Fibroblast of skin of back (primary cell): ENCODE measurements at regions not wholly inside any gene's neighbourhood (a gene's known extent, or its start where the extent isn't known, plus 50 kb on each side); places are given as distances from the start of the nearest gene placed in this dataset.

Experiments used
- DNase-seq: peaks from one replicate; pipeline ENCODE4 v3.0.0-alpha.2; 2013

GRCh38 chr5:153030755-153031725 lies 459.4 kb upstream of the GRIA1 start:
- DNase-seq: no peak

GRCh38 chr5:153039501-153039900 lies 451.0 kb upstream of the GRIA1 start:
- no peak for DNase-seq

- DNase-seq: peak; percentile 60
Measured at GRCh38 chr5:153043886-153044285, 446.6 kb upstream of the GRIA1 start.

- DNase-seq: no peak
Measured at GRCh38 chr5:153050496-153051179, 439.8 kb upstream of the GRIA1 start.

GRCh38 chr5:153066281-153066680 lies 424.2 kb upstream of the GRIA1 start:
- no peak for DNase-seq

GRCh38 chr5:153067869-153068268 lies 422.6 kb upstream of the GRIA1 start:
- DNase-seq: no peak

- no peak for DNase-seq
Measured at GRCh38 chr5:153079396-153079795, 411.1 kb upstream of the GRIA1 start.

GRCh38 chr5:153080940-153081339 lies 409.5 kb upstream of the GRIA1 start:
- no peak for DNase-seq

GRCh38 chr5:153081385-153081784 lies 409.1 kb upstream of the GRIA1 start:
- DNase-seq: no peak

GRCh38 chr5:153084511-153084910 lies 406.0 kb upstream of the GRIA1 start:
- DNase-seq: no peak

GRCh38 chr5:153086486-153086885 lies 404.0 kb upstream of the GRIA1 start:
- no peak for DNase-seq

GRCh38 chr5:153088538-153088937 lies 401.9 kb upstream of the GRIA1 start:
- no peak for DNase-seq

- no peak for DNase-seq
Measured at GRCh38 chr5:153094333-153094732, 396.1 kb upstream of the GRIA1 start.

- DNase-seq: no peak
Measured at GRCh38 chr5:153096381-153096780, 394.1 kb upstream of the GRIA1 start.

GRCh38 chr5:153099328-153099727 lies 391.1 kb upstream of the GRIA1 start:
- no peak for DNase-seq

GRCh38 chr5:153101235-153102180 lies 389.0 kb upstream of the GRIA1 start:
- DNase-seq: no peak

- no peak for DNase-seq
Measured at GRCh38 chr5:153116916-153117315, 373.6 kb upstream of the GRIA1 start.

- no peak for DNase-seq
Measured at GRCh38 chr5:153118018-153118417, 372.5 kb upstream of the GRIA1 start.

GRCh38 chr5:153122403-153122802 lies 368.1 kb upstream of the GRIA1 start:
- no peak for DNase-seq

GRCh38 chr5:153130296-153130695 lies 360.2 kb upstream of the GRIA1 start:
- no peak for DNase-seq

GRCh38 chr5:153135411-153135810 lies 355.1 kb upstream of the GRIA1 start:
- peak; percentile 22 for DNase-seq

- DNase-seq: no peak
Measured at GRCh38 chr5:153136910-153137614, 353.4 kb upstream of the GRIA1 start.
